Smooth muscle cell (in vitro differentiated cells): ENCODE measurements at regions not wholly inside any gene's neighbourhood (a gene's known extent, or its start where the extent isn't known, plus 50 kb on each side); places are given as distances from the start of the nearest gene placed in this dataset.

ENCODE experiments used
- DNase-seq: peaks from one replicate; lab custom pipeline; 2025; ENCODE audit not compliant: unreplicated experiment; lab: John Stamatoyannopoulos, UW
- H2AFZ ChIP-seq: fragments of 200-600 bp; sonication (generic); 2 replicates; pipeline ENCODE4 v1.6.0; 2016; ENCODE audit warnings: antibody characterized with exemption, low read depth, mild to moderate bottlenecking
- H3F3A ChIP-seq: fragments of 200-600 bp; sonication (generic); 2 replicates; pipeline ENCODE4 v1.6.0; 2017; ENCODE audit warnings: antibody characterized with exemption, low read depth
- H3K27ac ChIP-seq: fragments of 200-600 bp; sonication (generic); 2 replicates; pipeline ENCODE4 v1.5.1; 2016; ENCODE audit warnings: low read depth, mild to moderate bottlenecking
- H3K27me3 ChIP-seq: fragments of 200-600 bp; sonication (generic); 2 replicates; pipeline ENCODE4 v1.6.1; 2016; ENCODE audit warnings: low read depth, mild to moderate bottlenecking
- H3K36me3 ChIP-seq: fragments of 200-600 bp; sonication (generic); 2 replicates; pipeline ENCODE4 v1.5.1; 2016; ENCODE audit warnings: low read depth
- H3K4me1 ChIP-seq: fragments of 200-600 bp; sonication (generic); 2 replicates; pipeline ENCODE4 v1.5.1; 2016; ENCODE audit warnings: low read depth
- H3K4me2 ChIP-seq: fragments of 200-600 bp; sonication (generic); 2 replicates; pipeline ENCODE4 v1.6.0; 2016; ENCODE audit warnings: mild to moderate bottlenecking
- H3K4me3 ChIP-seq: fragments of 200-600 bp; sonication (generic); 2 replicates; pipeline ENCODE4 v1.5.1; 2016; ENCODE audit warnings: mild to moderate bottlenecking
- H3K79me2 ChIP-seq: fragments of 200-600 bp; sonication (generic); 2 replicates; pipeline ENCODE4 v1.6.0; 2016; ENCODE audit warnings: low read depth, mild to moderate bottlenecking
- H3K9ac ChIP-seq: fragments of 200-600 bp; sonication (generic); 2 replicates; pipeline ENCODE4 v1.6.0; 2016; ENCODE audit warnings: low read depth
- H3K9me3 ChIP-seq: fragments of 200-600 bp; sonication (generic); replicated peaks from 2 replicates; pipeline ENCODE4 v1.5.1; 2016; ENCODE audit warnings: low read depth
- H4K20me1 ChIP-seq: fragments of 200-600 bp; sonication (generic); 2 replicates; pipeline ENCODE4 v1.6.0; 2016; ENCODE audit warnings: low read depth
- WGBS: methylation state at CpG from one replicate; pipeline ENCODE4 v1.1.7; 2016; ENCODE audit warnings: low lambda C conversion rate; 5-methylcytosine and 5-hydroxymethylcytosine counted together
- TF ChIP-seq, protein P1 (sequence below): fragments of 200-600 bp; sonication (generic); IDR thresholded peaks from 2 replicates; pipeline ENCODE4 v1.5.1; 2017; ENCODE audit warnings: borderline replicate concordance, mild to moderate bottlenecking, antibody characterized with exemption; ENCODE audit not compliant: insufficient read depth, poor library complexity, severe bottlenecking

DNA sequence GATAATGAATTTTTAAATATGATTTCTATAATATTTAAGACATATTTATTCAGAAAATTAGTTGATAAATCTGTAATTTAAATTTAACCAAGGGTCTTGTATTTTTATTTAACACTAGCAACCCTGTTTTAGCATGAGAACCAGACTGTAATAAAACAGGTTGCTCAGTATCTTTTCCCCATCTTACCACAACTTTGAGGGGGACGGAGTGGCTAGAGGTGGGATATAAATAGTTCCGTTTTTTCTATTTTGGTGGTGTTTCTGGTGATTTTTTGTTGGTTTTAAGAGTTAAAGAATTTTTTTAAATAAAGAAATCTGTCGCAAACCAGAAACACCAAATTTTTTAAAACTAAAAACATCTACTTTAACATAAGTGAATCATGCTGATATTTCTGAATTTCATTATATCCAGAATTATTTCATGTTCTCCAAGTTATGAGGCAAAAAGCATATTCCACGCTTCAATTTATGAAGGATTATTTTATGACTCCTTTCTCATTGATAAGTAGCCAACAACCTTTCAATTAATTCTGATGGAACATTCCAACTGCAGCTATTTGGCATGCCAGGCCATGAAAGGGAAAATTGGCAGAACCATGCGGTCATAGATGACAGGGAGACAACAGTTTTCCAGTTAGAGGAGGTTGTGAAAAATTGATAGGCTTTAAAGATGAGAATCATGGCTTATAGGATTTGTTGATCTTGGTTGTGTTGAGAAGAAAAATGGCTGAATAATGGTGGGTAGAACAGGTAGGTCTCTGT is 151.9 kb upstream of the CARMIL1 start:
- H3K4me3 ChIP-seq = no peak overlapping the region
- 87% methylated on average over 5 of the region's 5 CpGs for WGBS
- no peaks in the 10 kb centered on the region for H3F3A ChIP-seq
- H3K27ac ChIP-seq = no peak overlapping the region
- H3K79me2 ChIP-seq = no peaks in the 10 kb centered on the region
- H3K36me3 ChIP-seq = no peaks in the 10 kb centered on the region
- H3K27me3 ChIP-seq = no peaks in the 10 kb centered on the region
- no peak overlapping the region for H3K9ac ChIP-seq
- TF ChIP-seq, protein P1, sequence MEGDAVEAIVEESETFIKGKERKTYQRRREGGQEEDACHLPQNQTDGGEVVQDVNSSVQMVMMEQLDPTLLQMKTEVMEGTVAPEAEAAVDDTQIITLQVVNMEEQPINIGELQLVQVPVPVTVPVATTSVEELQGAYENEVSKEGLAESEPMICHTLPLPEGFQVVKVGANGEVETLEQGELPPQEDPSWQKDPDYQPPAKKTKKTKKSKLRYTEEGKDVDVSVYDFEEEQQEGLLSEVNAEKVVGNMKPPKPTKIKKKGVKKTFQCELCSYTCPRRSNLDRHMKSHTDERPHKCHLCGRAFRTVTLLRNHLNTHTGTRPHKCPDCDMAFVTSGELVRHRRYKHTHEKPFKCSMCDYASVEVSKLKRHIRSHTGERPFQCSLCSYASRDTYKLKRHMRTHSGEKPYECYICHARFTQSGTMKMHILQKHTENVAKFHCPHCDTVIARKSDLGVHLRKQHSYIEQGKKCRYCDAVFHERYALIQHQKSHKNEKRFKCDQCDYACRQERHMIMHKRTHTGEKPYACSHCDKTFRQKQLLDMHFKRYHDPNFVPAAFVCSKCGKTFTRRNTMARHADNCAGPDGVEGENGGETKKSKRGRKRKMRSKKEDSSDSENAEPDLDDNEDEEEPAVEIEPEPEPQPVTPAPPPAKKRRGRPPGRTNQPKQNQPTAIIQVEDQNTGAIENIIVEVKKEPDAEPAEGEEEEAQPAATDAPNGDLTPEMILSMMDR = no peak
- DNase-seq = no peak
- no peak overlapping the region for H3K4me2 ChIP-seq
- no peaks in the 10 kb centered on the region for H3K4me1 ChIP-seq
- no peak overlapping the region for H2AFZ ChIP-seq
- no peaks in the 10 kb centered on the region for H3K9me3 ChIP-seq
- H4K20me1 ChIP-seq = no peaks in the 10 kb centered on the region

DNA sequence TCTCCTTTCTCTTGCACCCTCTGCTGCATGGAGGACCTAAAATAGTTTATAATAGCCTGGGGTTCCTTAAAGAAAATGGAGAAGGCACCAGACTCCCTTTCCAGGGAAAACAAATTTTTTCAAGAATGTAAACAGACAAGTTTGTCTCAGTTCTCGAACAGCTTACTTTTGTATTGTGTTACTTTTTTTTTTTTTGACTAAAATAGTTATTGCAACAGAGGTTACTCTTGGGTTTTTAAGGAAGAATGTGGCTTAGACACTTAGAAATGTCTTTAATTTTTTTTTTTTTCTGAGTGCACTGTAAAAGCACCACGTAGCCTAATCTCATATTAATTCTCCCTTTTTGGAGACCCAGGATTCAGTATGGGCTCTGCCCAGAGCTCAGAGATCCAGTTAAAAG is 148.7 kb upstream of the CARMIL1 start:
- Histone ChIP-seq H3K4me3 (no peak overlapping the region), H3F3A (no peaks in the 10 kb centered on the region), H3K4me2 (no peak overlapping the region), H3K27ac (no peak overlapping the region), H3K9ac (no peak overlapping the region), H3K79me2 (no peaks in the 10 kb centered on the region), H3K27me3 (no peaks in the 10 kb centered on the region), H3K36me3 (no peaks in the 10 kb centered on the region), H2AFZ (no peak overlapping the region), H3K9me3 (peaks cover 9% of the 10 kb centered on the region), H4K20me1 (no peaks in the 10 kb centered on the region), H3K4me1 (no peaks in the 10 kb centered on the region)
- 67% methylated on average over 2 of the region's 2 CpGs for WGBS
- DNase-seq = no peak
- TF ChIP-seq, protein P1 = no peak

DNA sequence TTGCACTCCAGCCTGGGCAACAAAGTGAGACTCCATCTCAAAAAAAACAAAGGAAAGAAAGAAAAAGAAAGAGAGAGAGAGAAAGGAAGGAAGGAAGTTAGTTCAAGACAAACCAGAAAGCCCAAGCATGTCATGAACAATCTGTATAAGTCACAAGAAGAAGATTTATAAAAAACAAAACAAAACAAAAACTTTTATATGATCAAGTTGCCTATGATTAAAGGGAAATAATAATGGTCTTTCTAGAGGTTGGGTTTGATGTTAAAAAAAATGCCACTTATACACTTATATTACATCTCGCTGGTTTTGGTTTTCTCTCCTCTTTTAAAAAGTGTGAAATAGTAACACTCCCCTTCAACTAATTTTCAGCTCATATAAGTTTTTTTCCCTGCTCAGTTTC is 146.2 kb upstream of the CARMIL1 start:
- WGBS = 89% methylated on average over 1 of the region's 1 CpG
- Histone ChIP-seq H3K79me2 (no peaks in the 10 kb centered on the region), H3K4me2 (no peak overlapping the region), H3K4me1 (no peaks in the 10 kb centered on the region), H3K9me3 (peaks cover 9% of the 10 kb centered on the region), H3K4me3 (no peak overlapping the region), H4K20me1 (no peaks in the 10 kb centered on the region), H3K27me3 (no peaks in the 10 kb centered on the region), H3F3A (no peaks in the 10 kb centered on the region), H3K27ac (no peak overlapping the region), H3K36me3 (no peaks in the 10 kb centered on the region), H3K9ac (no peak overlapping the region), H2AFZ (no peak overlapping the region)
- TF ChIP-seq, protein P1 = no peak
- no peak for DNase-seq

DNA sequence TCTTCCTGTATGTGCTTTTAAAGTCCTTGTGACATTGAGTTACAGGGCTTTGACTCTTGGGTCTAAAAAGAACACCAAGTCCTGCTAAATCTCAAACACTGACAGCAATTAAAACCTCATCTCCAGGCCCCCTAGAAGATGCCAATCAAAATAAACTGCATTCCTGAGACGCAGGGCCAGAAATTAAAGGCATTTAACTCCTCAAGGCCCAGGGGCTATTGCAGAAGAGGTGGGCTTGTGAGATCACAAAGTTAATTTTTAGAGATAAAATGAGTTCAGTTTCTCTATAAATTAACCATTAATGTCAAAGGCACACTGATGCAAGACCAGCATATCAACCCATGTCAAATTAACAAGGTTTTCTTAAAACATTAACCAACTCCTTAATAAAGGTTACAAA is 145.6 kb upstream of the CARMIL1 start:
- DNase-seq = no peak
- Histone ChIP-seq H3K79me2 (no peaks in the 10 kb centered on the region), H3K9ac (no peak overlapping the region), H3F3A (no peaks in the 10 kb centered on the region), H2AFZ (no peak overlapping the region), H3K36me3 (no peaks in the 10 kb centered on the region), H4K20me1 (no peaks in the 10 kb centered on the region), H3K27ac (no peak overlapping the region), H3K4me2 (no peak overlapping the region), H3K4me3 (no peak overlapping the region), H3K9me3 (peaks cover 9% of the 10 kb centered on the region), H3K4me1 (no peaks in the 10 kb centered on the region), H3K27me3 (no peaks in the 10 kb centered on the region)
- WGBS = 54% methylated on average over 1 of the region's 1 CpG
- TF ChIP-seq, protein P1 = no peak
